ENCODE measurements at regions not wholly inside any gene's neighbourhood (a gene's known extent, or its start where the extent isn't known, plus 50 kb on each side); places are given as distances from the start of the nearest gene placed in this dataset.

DNA sequence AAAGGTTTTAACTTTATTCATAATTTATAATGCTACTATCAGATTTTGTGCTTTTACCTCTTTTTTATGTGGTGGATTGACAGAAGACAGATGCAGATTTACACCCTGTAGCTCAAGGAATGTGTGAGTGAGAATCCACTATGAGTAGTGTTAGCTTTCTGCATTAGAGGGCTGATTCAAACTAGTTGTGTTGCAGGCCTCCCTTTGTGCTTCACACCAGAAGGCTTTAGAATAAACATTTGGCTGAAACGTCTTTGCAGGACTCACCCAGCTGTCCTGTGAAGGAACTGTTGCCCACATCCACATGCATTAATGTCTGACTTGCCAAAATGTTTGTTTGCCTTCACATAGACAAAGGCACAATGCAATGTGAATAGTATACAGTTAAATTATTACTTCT is 127.0 kb downstream of the PCDH7 start:
- TF ChIP-seq EZH2 (IDR thresholded peaks at IDR 0.05): no peak
- TF ChIP-seq, protein P1, sequence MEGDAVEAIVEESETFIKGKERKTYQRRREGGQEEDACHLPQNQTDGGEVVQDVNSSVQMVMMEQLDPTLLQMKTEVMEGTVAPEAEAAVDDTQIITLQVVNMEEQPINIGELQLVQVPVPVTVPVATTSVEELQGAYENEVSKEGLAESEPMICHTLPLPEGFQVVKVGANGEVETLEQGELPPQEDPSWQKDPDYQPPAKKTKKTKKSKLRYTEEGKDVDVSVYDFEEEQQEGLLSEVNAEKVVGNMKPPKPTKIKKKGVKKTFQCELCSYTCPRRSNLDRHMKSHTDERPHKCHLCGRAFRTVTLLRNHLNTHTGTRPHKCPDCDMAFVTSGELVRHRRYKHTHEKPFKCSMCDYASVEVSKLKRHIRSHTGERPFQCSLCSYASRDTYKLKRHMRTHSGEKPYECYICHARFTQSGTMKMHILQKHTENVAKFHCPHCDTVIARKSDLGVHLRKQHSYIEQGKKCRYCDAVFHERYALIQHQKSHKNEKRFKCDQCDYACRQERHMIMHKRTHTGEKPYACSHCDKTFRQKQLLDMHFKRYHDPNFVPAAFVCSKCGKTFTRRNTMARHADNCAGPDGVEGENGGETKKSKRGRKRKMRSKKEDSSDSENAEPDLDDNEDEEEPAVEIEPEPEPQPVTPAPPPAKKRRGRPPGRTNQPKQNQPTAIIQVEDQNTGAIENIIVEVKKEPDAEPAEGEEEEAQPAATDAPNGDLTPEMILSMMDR (IDR thresholded peaks at IDR 0.05): no peak
- no peak for TF ChIP-seq EZH2phosphoT487 (IDR thresholded peaks at IDR 0.05)

All from neural progenitor cell (in vitro differentiated cells).